Sigmoid colon (tissue), 6 donors: ENCODE measurements at regions not wholly inside any gene's neighbourhood (a gene's known extent, or its start where the extent isn't known, plus 50 kb on each side); places are given as distances from the start of the nearest gene placed in this dataset.

Experiments
- DNase-seq: peaks from one replicate; pipeline ENCODE4 v3.0.0-alpha.2; 2019
- H3K27ac ChIP-seq, 4 donors: fragments of 200-600 bp; sonication (generic); one replicate each; pipeline ENCODE4 v1.5.1; 2016 to 2019; ENCODE audit warnings: mild to moderate bottlenecking in 1 of 4
- H3K27me3 ChIP-seq, 3 donors: fragments of 200-600 bp; sonication (generic); one replicate each; pipeline ENCODE4 v1.5.1; 2019; ENCODE audit warnings: mild to moderate bottlenecking in 1 of 3
- H3K36me3 ChIP-seq, 4 donors: fragments of 200-600 bp; sonication (generic); one replicate each; pipeline ENCODE4 v1.5.1; 2016 to 2019
- H3K4me1 ChIP-seq, 4 donors: fragments of 200-600 bp; sonication (generic); one replicate each; pipeline ENCODE4 v1.5.1; 2017 to 2019
- H3K4me3 ChIP-seq, 4 donors: fragments of 200-600 bp; sonication (generic); one replicate each; pipeline ENCODE4 v1.5.1; 2017 to 2019; ENCODE audit warnings: mild to moderate bottlenecking in 2 of 4, moderate library complexity in 1 of 4
- H3K9me3 ChIP-seq, 4 donors: fragments of 200-600 bp in 3 of 4; sonication (generic) in 3 of 4; one replicate each; pipeline versions ENCODE4 v1.5.1 to v1.6.1; 2013 to 2019
- EP300 ChIP-seq, 4 donors: sonication (generic); formaldehyde crosslinking; IDR thresholded peaks; one replicate each; pipeline ENCODE4 v1.6.1; 2017; ENCODE audit warnings: antibody characterized with exemption in 4 of 4
- POLR2A ChIP-seq, 2 donors: fragments of 450-650 bp; IDR thresholded peaks; one replicate each; pipeline ENCODE4 v1.6.1; 2016; ENCODE audit warnings: antibody characterized with exemption in 2 of 2, mild to moderate bottlenecking in 2 of 2, moderate library complexity in 2 of 2
- POLR2AphosphoS5 ChIP-seq, 4 donors: sonication (generic); formaldehyde crosslinking; IDR thresholded peaks; one replicate each; pipeline ENCODE4 v1.6.1; 2017; ENCODE audit warnings: antibody characterized with exemption in 4 of 4
- WGBS, 2 donors: extraction: QIAGEN DNeasy Blood & Tissue Kit; methylation state at CpG; one replicate each; pipeline ENCODE4 v1.1.7; 2013; 5-methylcytosine and 5-hydroxymethylcytosine counted together
- intact Hi-C: fragments of 100-400 bp; cut with DNase I; formaldehyde crosslinking; loops from one replicate; pipeline ENCODE4 v1.15.1; 2023
- TF ChIP-seq, protein P1 (sequence below), 4 experiments: fragments of 450-650 bp in 3 of 4; fragments of 200-600 bp in 1 of 4; IDR thresholded peaks; one replicate each; pipeline ENCODE4 v1.5.1; 2016 to 2019; ENCODE audit warnings: antibody characterized with exemption in 4 of 4, mild to moderate bottlenecking in 3 of 4, moderate library complexity in 2 of 4
- donor health status: healthy with polysubstance abuse.
- donor health status: healthy.

GRCh38 chr10:78970261-78970660, 98.5 kb upstream of the ZMIZ1 start:
- no peak for DNase-seq
- intact Hi-C loops: loop anchor here (5.0 kb wide), 3 partner anchors 227 to 938 kb away; partner anchors contain the start of gene RPS24
- H3K9me3 ChIP-seq: no peaks in the 10 kb centered on the region
- peak overlapping the region in 2 of 4 donors; percentile 47 to 56 for H3K27ac ChIP-seq
- no peaks in the 10 kb centered on the region for H3K27me3 ChIP-seq
- no peaks in the 10 kb centered on the region for H3K36me3 ChIP-seq
- WGBS, 2 donors: 89 to 90% methylated on average over 10 of the region's 10 CpGs
- no peak overlapping the region for H3K4me3 ChIP-seq
- H3K4me1 ChIP-seq: peaks cover 0 to 61% (median 59%) of the 10 kb centered on the region in 4 donors
- TF ChIP-seq EP300 (IDR thresholded peaks at IDR 0.05) (no peak), POLR2AphosphoS5 (IDR thresholded peaks at IDR 0.05) (no peak), POLR2A (IDR thresholded peaks at IDR 0.05) (no peak)
- TF ChIP-seq, protein P1, sequence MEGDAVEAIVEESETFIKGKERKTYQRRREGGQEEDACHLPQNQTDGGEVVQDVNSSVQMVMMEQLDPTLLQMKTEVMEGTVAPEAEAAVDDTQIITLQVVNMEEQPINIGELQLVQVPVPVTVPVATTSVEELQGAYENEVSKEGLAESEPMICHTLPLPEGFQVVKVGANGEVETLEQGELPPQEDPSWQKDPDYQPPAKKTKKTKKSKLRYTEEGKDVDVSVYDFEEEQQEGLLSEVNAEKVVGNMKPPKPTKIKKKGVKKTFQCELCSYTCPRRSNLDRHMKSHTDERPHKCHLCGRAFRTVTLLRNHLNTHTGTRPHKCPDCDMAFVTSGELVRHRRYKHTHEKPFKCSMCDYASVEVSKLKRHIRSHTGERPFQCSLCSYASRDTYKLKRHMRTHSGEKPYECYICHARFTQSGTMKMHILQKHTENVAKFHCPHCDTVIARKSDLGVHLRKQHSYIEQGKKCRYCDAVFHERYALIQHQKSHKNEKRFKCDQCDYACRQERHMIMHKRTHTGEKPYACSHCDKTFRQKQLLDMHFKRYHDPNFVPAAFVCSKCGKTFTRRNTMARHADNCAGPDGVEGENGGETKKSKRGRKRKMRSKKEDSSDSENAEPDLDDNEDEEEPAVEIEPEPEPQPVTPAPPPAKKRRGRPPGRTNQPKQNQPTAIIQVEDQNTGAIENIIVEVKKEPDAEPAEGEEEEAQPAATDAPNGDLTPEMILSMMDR (IDR thresholded peaks at IDR 0.05): no peak

DNA sequence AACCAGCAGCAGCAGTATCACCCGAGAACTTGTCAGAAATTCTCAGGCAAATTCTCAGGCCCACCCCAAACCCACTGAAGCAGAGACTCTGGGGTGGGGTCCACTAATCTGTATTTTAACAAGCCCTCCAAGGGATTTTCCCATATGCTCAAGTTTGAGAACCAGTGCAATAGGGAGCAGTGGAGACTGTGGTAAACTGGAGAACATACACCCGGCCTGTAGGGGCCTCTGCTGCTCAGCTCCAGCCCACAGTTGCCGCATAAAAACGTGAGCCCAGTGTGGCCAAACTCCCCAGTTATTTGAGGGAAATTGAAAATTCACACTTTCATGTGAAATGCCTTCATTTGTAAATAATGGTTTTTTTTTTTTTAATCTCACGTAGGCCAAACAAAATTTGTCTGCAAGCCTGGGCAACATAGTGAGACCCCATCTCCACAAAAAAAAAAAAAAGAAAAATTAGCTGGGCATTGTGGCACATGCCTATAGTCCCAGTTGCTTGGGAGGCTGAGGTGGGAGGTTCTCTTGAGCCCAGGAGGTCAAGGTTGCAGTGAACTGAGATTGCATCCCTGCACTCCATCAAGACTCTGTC, 97.6 kb upstream of the ZMIZ1 start:
- intact Hi-C loops: loop anchor here (5.0 kb wide), 3 partner anchors 226 to 939 kb away; partner anchors contain the start of gene RPS24
- H3K4me1 ChIP-seq: peaks cover 0 to 54% (median 50%) of the 10 kb centered on the region in 4 donors
- no peak overlapping the region for H3K4me3 ChIP-seq
- H3K27me3 ChIP-seq: no peaks in the 10 kb centered on the region
- no peak for DNase-seq
- peak overlapping the region in 2 of 4 donors; percentile 97 to 99 for H3K27ac ChIP-seq
- TF ChIP-seq POLR2A (IDR thresholded peaks at IDR 0.05): no peak
- TF ChIP-seq, protein P1 (IDR thresholded peaks at IDR 0.05): no peak
- TF ChIP-seq EP300 (IDR thresholded peaks at IDR 0.05): no peak
- TF ChIP-seq POLR2AphosphoS5 (IDR thresholded peaks at IDR 0.05): no peak
- H3K36me3 ChIP-seq: no peaks in the 10 kb centered on the region
- 91% methylated on average over 5 of the region's 5 CpGs for WGBS, 2 donors
- no peaks in the 10 kb centered on the region for H3K9me3 ChIP-seq

DNA sequence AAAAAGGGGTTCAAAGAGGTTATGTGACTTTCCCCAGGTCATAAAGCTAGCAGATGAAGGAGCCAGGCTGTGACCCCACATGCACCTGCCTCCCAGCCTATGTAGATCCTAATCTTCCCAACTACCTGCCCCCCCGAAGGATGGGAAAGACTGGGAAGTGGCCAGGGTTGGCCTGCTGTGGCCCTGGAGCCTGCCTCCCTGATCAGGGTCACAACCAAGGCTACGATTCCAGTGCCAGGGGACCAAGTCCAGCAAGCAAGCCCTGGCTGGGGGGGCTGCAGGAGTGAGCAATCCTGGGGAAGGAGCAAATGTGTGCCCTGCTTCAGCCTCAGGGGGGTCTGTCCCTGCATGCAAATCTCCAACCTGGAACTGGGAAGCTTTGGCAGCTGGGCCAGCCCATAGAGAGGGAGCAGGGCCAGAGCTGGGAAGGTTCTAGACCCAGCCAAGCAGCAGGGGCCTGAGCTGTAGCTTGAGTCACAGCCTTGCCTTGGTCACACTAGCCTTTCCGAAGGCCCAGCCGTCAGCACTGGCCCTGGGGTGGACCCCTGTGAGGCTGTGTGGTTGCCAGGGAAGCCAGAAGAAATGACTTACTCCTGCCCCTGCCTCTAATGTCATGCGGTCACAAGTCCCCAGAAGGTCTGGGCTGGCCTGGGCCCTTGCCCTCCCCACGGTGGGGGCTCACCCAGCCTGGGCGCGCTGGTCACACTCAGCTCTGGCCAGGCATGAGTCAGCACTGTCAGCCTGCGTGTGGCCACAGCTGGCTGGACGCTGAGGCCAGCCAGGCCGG, 96.4 kb upstream of the ZMIZ1 start:
- peak; percentile 91 for DNase-seq
- Histone ChIP-seq H3K4me1 (peaks cover 0 to 52% (median 47%) of the 10 kb centered on the region in 4 donors), H3K4me3 (peak overlapping the region in 2 of 4 donors; percentile 55 to 57), H3K36me3 (no peaks in the 10 kb centered on the region), H3K9me3 (no peaks in the 10 kb centered on the region), H3K27me3 (no peaks in the 10 kb centered on the region), H3K27ac (peak overlapping the region; percentile 94 to 99 (median 96))
- intact Hi-C loops: loop anchor here (5.0 kb wide), 3 partner anchors 225 to 940 kb away; partner anchors contain the start of gene RPS24
- no peak for TF ChIP-seq POLR2A (IDR thresholded peaks at IDR 0.05)
- TF ChIP-seq, protein P1 (IDR thresholded peaks at IDR 0.05): no peak
- peak in 2 of 4 donors; percentile 46 to 74 for TF ChIP-seq POLR2AphosphoS5 (IDR thresholded peaks at IDR 0.05)
- TF ChIP-seq EP300 (IDR thresholded peaks at IDR 0.05): peak in 2 of 4 donors; percentile 19 to 24
- WGBS, 2 donors: 70 to 72% methylated on average over 11 of the region's 11 CpGs

DNA sequence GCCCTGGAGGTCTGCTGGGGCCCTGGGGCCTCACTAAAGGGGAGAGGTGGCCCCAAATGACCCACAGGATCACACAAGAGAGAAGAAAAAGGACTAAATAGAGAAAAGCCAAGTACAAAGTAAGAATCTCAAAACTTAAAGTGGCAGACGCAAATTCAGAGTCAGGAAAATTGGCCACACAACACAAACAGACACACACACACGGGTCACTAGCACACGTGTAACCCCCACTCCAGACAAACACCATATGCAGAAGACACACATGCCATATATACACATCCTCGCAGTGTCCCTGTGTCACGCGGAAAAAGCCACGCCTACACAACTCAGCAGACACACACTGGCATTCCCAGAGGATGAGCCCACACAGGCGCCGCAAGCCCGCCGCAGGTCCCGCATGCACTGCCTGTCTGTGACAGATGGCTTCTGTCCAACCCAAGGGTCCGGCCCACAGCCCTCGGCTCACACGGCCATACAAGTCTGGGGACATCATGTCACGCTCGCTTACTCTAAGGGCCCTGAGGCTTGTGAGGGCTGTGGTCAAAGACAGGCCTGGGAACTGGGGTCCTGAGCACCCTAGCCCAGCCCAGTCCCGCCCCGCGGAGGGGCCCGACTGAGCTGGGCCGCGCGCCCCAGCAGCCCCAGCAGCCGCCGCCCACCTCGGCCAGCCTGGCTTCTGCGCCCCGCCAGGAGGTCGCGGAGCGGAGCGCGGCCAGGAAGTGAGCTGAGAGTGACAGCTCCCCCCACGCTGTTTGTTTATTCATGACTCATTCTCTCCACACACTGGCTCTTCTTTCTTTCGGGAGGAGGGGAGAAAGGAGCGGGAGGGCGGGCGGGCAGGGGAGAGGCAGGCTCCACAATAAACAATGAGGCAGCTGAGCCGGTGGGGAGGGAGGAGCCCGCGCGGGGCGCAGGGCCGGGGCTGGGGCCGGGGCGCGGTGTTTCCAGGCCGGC, 95.5 kb upstream of the ZMIZ1 start:
- 4 to 11% methylated on average over 49 of the region's 49 CpGs for WGBS, 2 donors
- H3K9me3 ChIP-seq: no peaks in the 10 kb centered on the region

More for the DNA sequence above, 95.5 kb upstream of the ZMIZ1 start:
- TF ChIP-seq, protein P1 (IDR thresholded peaks at IDR 0.05): peak in 1 of 4 experiments; percentile 10
- peak; percentile 87 to 89 (median 87) for TF ChIP-seq POLR2AphosphoS5 (IDR thresholded peaks at IDR 0.05)
- TF ChIP-seq EP300 (IDR thresholded peaks at IDR 0.05): peak; percentile 5 to 86 (median 68)
- TF ChIP-seq POLR2A (IDR thresholded peaks at IDR 0.05): peak in 1 of 2 donors; percentile 14
- intact Hi-C loops: loop anchor here (1.0 to 5.0 kb wide), 4 partner anchors 96 to 941 kb away; partner anchors contain the start of gene RPS24
- H3K36me3 ChIP-seq: no peaks in the 10 kb centered on the region
- no peaks in the 10 kb centered on the region for H3K27me3 ChIP-seq
- H3K4me1 ChIP-seq: peaks cover 0 to 61% (median 51%) of the 10 kb centered on the region in 4 donors
- H3K4me3 ChIP-seq: peak overlapping the region; percentile 30 to 57 (median 49)
- peak overlapping the region; percentile 94 to 99 (median 96) for H3K27ac ChIP-seq
- DNase-seq: peak; percentile 91
